Dendritic cell treated with granulocyte-macrophage colony-stimulating factor and Interleukin-4, amounts not matched to agents 40 ng/mL and 50 ng/mL, for 4 days (primary cell): ENCODE measurements at regions not wholly inside any gene's neighbourhood (a gene's known extent, or its start where the extent isn't known, plus 50 kb on each side); places are given as distances from the start of the nearest gene placed in this dataset.

ENCODE experiments used
- H3K27ac Mint-ChIP-seq: one replicate; pipeline ENCODE4 v1.8.0; 2022; ENCODE audit warnings: mild to moderate bottlenecking, mixed read lengths
- H3K27me3 Mint-ChIP-seq: one replicate; pipeline ENCODE4 v1.8.0; 2022; ENCODE audit warnings: mild to moderate bottlenecking, mixed read lengths
- H3K36me3 Mint-ChIP-seq: one replicate; pipeline ENCODE4 v1.8.0; 2022; ENCODE audit warnings: low read depth, mixed read lengths
- H3K4me1 Mint-ChIP-seq: one replicate; pipeline ENCODE4 v1.8.0; 2022; ENCODE audit warnings: low read depth, mixed read lengths
- H3K4me3 Mint-ChIP-seq: one replicate; pipeline ENCODE4 v1.8.0; 2022; ENCODE audit warnings: mild to moderate bottlenecking, moderate library complexity, mixed read lengths
- H3K9me3 Mint-ChIP-seq: one replicate; pipeline ENCODE4 v1.8.0; 2022; ENCODE audit warnings: mixed read lengths
- intact Hi-C: fragments of 100-400 bp; cut with micrococcal nuclease; formaldehyde crosslinking; loops from one replicate; pipeline ENCODE4 v1.15.0; 2022

GRCh38 chr9:107994648-107995047, 505.1 kb upstream of the KLF4 start:
- H3K36me3 Mint-ChIP-seq: no peaks in the 10 kb centered on the region

GRCh38 chr9:107992271-107992670, 502.7 kb upstream of the KLF4 start:
- Mint-ChIP-seq H3K27ac (no peak overlapping the region), H3K36me3 (no peaks in the 10 kb centered on the region), H3K4me3 (no peak overlapping the region), H3K4me1 (peaks cover 53% of the 10 kb centered on the region), H3K27me3 (no peaks in the 10 kb centered on the region), H3K9me3 (no peaks in the 10 kb centered on the region)
- intact Hi-C loops: no loop called here

More at GRCh38 chr9:107994648-107995047, 505.1 kb upstream of the KLF4 start:
- Mint-ChIP-seq H3K4me3 (no peak overlapping the region), H3K27ac (peak overlapping the region; percentile 1), H3K27me3 (peaks cover 1% of the 10 kb centered on the region), H3K4me1 (peaks cover 36% of the 10 kb centered on the region), H3K9me3 (no peaks in the 10 kb centered on the region)
- intact Hi-C loops: no loop called here

GRCh38 chr9:107991581-107991980, 502.0 kb upstream of the KLF4 start:
- Mint-ChIP-seq H3K4me3 (no peak overlapping the region), H3K9me3 (no peaks in the 10 kb centered on the region), H3K27ac (peak overlapping the region; percentile 61), H3K36me3 (no peaks in the 10 kb centered on the region), H3K27me3 (no peaks in the 10 kb centered on the region), H3K4me1 (peaks cover 53% of the 10 kb centered on the region)
- intact Hi-C loops: no loop called here

GRCh38 chr9:107989544-107989943, 500.0 kb upstream of the KLF4 start:
- Mint-ChIP-seq H3K27ac (no peak overlapping the region), H3K36me3 (no peaks in the 10 kb centered on the region), H3K4me3 (no peak overlapping the region), H3K27me3 (no peaks in the 10 kb centered on the region), H3K9me3 (no peaks in the 10 kb centered on the region), H3K4me1 (peaks cover 51% of the 10 kb centered on the region)
- intact Hi-C loops: no loop called here

GRCh38 chr9:107989099-107989498, 499.5 kb upstream of the KLF4 start:
- Mint-ChIP-seq H3K4me3 (no peak overlapping the region), H3K4me1 (peaks cover 51% of the 10 kb centered on the region), H3K27me3 (no peaks in the 10 kb centered on the region), H3K27ac (no peak overlapping the region), H3K9me3 (no peaks in the 10 kb centered on the region), H3K36me3 (no peaks in the 10 kb centered on the region)
- intact Hi-C loops: no loop called here

- Mint-ChIP-seq H3K4me1 (peaks cover 61% of the 10 kb centered on the region), H3K36me3 (no peaks in the 10 kb centered on the region), H3K27ac (peak overlapping the region; percentile 33), H3K9me3 (no peaks in the 10 kb centered on the region), H3K4me3 (no peak overlapping the region), H3K27me3 (no peaks in the 10 kb centered on the region)
- intact Hi-C loops: no loop called here
Measured at GRCh38 chr9:107984956-107985355, 495.4 kb upstream of the KLF4 start.

- intact Hi-C loops: no loop called here
- Mint-ChIP-seq H3K27ac (no peak overlapping the region), H3K4me1 (peaks cover 49% of the 10 kb centered on the region), H3K9me3 (no peaks in the 10 kb centered on the region), H3K36me3 (no peaks in the 10 kb centered on the region), H3K4me3 (no peak overlapping the region), H3K27me3 (no peaks in the 10 kb centered on the region)
Measured at GRCh38 chr9:107983762-107984161, 494.2 kb upstream of the KLF4 start.

- intact Hi-C loops: no loop called here
- H3K4me1 Mint-ChIP-seq: peaks cover 47% of the 10 kb centered on the region
- H3K4me3 Mint-ChIP-seq: no peak overlapping the region
- H3K27me3 Mint-ChIP-seq: no peaks in the 10 kb centered on the region
- H3K36me3 Mint-ChIP-seq: no peaks in the 10 kb centered on the region
- H3K9me3 Mint-ChIP-seq: no peaks in the 10 kb centered on the region
- H3K27ac Mint-ChIP-seq: no peak overlapping the region
Measured at GRCh38 chr9:107983181-107983603, 493.6 kb upstream of the KLF4 start.

- intact Hi-C loops: no loop called here
- Mint-ChIP-seq H3K4me1 (peaks cover 42% of the 10 kb centered on the region), H3K36me3 (no peaks in the 10 kb centered on the region)
Measured at GRCh38 chr9:107982745-107983144, 493.2 kb upstream of the KLF4 start.

GRCh38 chr9:107982001-107982400, 492.4 kb upstream of the KLF4 start:
- no peaks in the 10 kb centered on the region for H3K36me3 Mint-ChIP-seq
- intact Hi-C loops: no loop called here
- no peak overlapping the region for H3K4me3 Mint-ChIP-seq
- H3K9me3 Mint-ChIP-seq: no peaks in the 10 kb centered on the region
- peaks cover 43% of the 10 kb centered on the region for H3K4me1 Mint-ChIP-seq
- H3K27me3 Mint-ChIP-seq: no peaks in the 10 kb centered on the region
- peak overlapping the region; percentile 47 for H3K27ac Mint-ChIP-seq

More at GRCh38 chr9:107982745-107983144, 493.2 kb upstream of the KLF4 start:
- no peak overlapping the region for H3K4me3 Mint-ChIP-seq
- no peak overlapping the region for H3K27ac Mint-ChIP-seq
- no peaks in the 10 kb centered on the region for H3K27me3 Mint-ChIP-seq
- no peaks in the 10 kb centered on the region for H3K9me3 Mint-ChIP-seq

GRCh38 chr9:107980984-107981383, 491.4 kb upstream of the KLF4 start:
- intact Hi-C loops: no loop called here
- no peaks in the 10 kb centered on the region for H3K36me3 Mint-ChIP-seq
- no peak overlapping the region for H3K27ac Mint-ChIP-seq
- H3K9me3 Mint-ChIP-seq: no peaks in the 10 kb centered on the region
- peaks cover 53% of the 10 kb centered on the region for H3K4me1 Mint-ChIP-seq
- H3K4me3 Mint-ChIP-seq: no peak overlapping the region
- H3K27me3 Mint-ChIP-seq: no peaks in the 10 kb centered on the region

- H3K36me3 Mint-ChIP-seq: no peaks in the 10 kb centered on the region
- H3K27me3 Mint-ChIP-seq: no peaks in the 10 kb centered on the region
- peaks cover 38% of the 10 kb centered on the region for H3K4me1 Mint-ChIP-seq
- H3K4me3 Mint-ChIP-seq: no peak overlapping the region
- intact Hi-C loops: no loop called here
- H3K27ac Mint-ChIP-seq: peak overlapping the region; percentile 73
- H3K9me3 Mint-ChIP-seq: no peaks in the 10 kb centered on the region
Measured at GRCh38 chr9:107976767-107977166, 487.2 kb upstream of the KLF4 start.

- Mint-ChIP-seq H3K4me3 (no peak overlapping the region), H3K36me3 (no peaks in the 10 kb centered on the region), H3K9me3 (no peaks in the 10 kb centered on the region), H3K4me1 (peaks cover 27% of the 10 kb centered on the region), H3K27ac (peak overlapping the region; percentile 1), H3K27me3 (no peaks in the 10 kb centered on the region)
- intact Hi-C loops: no loop called here
Measured at GRCh38 chr9:107975426-107976010, 485.9 kb upstream of the KLF4 start.

GRCh38 chr9:107973451-107973850, 483.9 kb upstream of the KLF4 start:
- intact Hi-C loops: no loop called here
- no peak overlapping the region for H3K4me3 Mint-ChIP-seq
- peaks cover 24% of the 10 kb centered on the region for H3K4me1 Mint-ChIP-seq
- H3K9me3 Mint-ChIP-seq: no peaks in the 10 kb centered on the region
- H3K36me3 Mint-ChIP-seq: no peaks in the 10 kb centered on the region
- H3K27me3 Mint-ChIP-seq: no peaks in the 10 kb centered on the region
- H3K27ac Mint-ChIP-seq: no peak overlapping the region

GRCh38 chr9:107972346-107972745, 482.8 kb upstream of the KLF4 start:
- Mint-ChIP-seq H3K9me3 (no peaks in the 10 kb centered on the region), H3K27ac (no peak overlapping the region), H3K27me3 (no peaks in the 10 kb centered on the region), H3K36me3 (no peaks in the 10 kb centered on the region), H3K4me3 (no peak overlapping the region), H3K4me1 (peaks cover 24% of the 10 kb centered on the region)
- intact Hi-C loops: no loop called here
